HG02870 (cell line): ENCODE measurements at regions not wholly inside any gene's neighbourhood (a gene's known extent, or its start where the extent isn't known, plus 50 kb on each side); places are given as distances from the start of the nearest gene placed in this dataset.
"Not testable (repeated sequence)": the region's sequence is repeated elsewhere in the genome, so short reads cannot be mapped to it uniquely, and the experiment has no call there.

Experiments used
- ATAC-seq: cut with Tn5 transposase; IDR thresholded peaks from one replicate; pipeline ENCODE4 v1.9.1; 2021; ENCODE audit warnings: mild to moderate bottlenecking, moderate library complexity; ENCODE audit not compliant: unreplicated experiment

DNA sequence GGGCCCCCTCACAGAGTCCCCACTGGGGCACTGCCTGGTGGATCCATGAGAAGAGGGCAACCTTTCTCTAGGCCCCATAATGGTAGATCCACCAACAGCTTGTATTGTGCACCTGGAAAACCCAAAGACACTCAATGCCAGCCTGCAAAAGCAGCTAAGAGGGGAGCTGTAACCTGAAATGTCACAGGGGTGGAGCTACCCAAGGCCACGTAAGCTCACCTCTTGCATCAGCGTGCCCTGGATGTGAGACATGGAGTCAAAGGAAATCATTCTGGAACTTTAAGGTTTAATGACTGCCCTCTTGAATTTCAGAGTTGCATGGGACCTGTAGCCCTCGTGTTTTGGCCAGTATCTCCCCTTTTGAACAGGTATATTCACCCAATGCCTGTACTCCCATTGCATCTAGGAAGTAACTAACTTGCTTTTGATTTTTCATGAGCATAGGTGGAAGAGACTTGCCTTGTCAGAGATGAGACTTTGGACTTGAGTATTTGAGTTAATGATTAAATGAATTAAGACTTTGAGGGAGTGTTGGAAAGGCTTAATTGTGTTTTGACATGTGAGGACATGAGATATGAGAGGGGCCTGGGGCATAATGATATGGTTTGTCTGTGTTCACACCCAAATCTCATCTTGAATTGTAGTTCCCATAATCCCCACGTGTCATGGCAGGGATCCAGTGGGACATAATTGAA lies 900.9 kb upstream of the ROBO1 start:
- ATAC-seq, result no peak

- no peak for ATAC-seq
Observed at GRCh38 chr3:80668100-80668499, 900.3 kb upstream of the ROBO1 start.

GRCh38 chr3:80663426-80663825 lies 895.6 kb upstream of the ROBO1 start:
- no peak for ATAC-seq

- no peak for ATAC-seq
Observed at GRCh38 chr3:80655216-80655615, 887.4 kb upstream of the ROBO1 start.

DNA sequence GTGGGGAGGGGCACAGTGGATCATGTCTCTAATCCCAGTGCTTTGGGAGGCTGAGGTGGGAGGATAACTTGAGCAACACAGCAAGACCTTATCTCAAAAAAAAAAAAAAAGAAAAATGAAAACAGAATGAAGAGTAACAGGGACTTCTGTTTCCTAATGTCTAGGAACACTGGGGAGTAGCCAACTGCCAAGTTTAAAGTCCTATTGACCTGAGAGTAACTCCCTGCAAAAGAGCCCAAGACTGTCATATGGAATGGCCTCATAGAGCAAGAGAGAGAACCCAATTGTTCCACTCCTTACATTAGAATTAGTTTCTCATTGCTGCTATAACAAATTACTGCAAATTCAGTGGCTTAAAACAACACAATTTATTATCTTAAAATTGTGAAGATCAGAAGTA lies 881.4 kb upstream of the ROBO1 start:
- ATAC-seq, result no peak

DNA sequence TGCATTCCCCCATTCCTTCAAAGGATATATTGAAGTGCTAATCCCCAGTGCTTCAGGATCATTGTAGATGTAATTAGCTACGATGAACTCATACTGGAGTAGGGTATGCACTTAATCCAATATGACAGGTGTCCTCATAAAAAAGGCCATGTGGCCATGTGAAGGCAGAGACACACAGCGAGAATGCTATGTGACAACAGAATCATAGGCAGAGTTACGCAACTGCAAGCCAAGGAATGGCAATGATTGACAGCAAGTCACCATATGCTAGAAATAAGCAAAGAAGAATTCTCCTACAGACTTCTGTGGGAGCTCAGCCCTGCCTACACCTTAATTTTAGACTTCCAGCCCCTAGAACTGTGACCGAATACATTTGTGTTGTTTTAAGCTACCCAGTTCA lies 875.6 kb upstream of the ROBO1 start:
- no peak for ATAC-seq

- no peak for ATAC-seq
Observed at GRCh38 chr3:80618295-80619256, 850.8 kb upstream of the ROBO1 start.

GRCh38 chr3:80612366-80612765 lies 844.6 kb upstream of the ROBO1 start:
- no peak for ATAC-seq

DNA sequence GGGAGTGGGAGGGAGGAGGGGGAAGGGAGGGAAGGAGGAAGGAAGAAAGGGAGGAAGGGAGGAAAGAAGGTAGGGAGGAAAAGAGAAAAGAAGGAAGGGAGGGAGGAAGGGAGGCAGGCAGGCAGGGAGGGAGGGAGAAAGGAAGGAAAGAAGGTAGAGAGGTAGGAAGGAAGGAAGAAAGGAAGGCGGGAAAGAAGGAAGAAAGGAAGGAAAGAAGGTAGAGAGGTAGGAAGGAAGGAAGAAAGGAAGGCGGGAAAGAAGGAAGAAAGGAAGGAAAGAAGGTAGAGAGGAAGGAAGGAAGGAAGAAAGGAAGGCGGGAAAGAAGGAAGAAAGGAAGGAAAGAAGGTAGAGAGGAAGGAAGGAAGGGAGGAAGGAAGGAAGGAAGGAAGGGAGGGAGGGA lies 840.3 kb upstream of the ROBO1 start:
- ATAC-seq, result not testable (repeated sequence)

GRCh38 chr3:80606073-80606472 lies 838.3 kb upstream of the ROBO1 start:
- ATAC-seq, result no peak

DNA sequence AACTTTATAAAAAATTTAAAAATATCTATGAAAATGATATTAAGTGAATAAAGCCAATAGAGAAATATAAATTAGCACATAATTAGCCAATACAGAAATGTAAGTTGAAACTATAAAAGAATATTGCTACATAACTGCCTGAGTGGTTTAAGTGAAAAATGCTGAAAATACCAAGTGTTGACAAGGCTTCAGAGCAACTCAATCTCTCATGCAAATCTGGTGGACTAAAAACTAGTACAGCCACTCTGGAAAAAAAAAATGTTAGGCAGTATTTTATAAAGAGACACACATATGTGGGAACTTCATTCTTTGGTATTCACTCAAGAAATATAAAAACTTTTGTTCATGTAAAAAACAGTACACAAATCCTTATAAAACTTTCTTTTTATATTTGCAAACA lies 833.7 kb upstream of the ROBO1 start:
- no peak for ATAC-seq

DNA sequence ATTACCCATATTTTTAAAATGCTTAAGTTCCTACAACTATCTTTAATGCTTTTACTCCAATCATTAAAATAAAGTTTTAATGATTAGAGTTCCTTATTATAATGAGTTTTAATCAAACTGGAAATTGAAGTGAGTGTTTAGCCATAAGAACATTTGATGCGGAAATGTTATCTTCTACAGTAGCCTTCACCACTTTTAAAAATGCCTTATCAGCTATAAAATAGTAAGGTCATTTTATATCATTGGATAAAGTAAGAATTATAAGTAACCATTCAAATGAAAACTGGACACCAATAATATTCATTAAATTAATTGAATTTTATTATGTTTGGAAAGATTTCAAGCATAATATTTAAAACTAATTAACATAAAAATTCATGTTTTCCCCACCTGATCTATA lies 825.0 kb upstream of the ROBO1 start:
- ATAC-seq, result no peak

- ATAC-seq, result no peak
Observed at GRCh38 chr3:80586338-80586737, 818.5 kb upstream of the ROBO1 start.

DNA sequence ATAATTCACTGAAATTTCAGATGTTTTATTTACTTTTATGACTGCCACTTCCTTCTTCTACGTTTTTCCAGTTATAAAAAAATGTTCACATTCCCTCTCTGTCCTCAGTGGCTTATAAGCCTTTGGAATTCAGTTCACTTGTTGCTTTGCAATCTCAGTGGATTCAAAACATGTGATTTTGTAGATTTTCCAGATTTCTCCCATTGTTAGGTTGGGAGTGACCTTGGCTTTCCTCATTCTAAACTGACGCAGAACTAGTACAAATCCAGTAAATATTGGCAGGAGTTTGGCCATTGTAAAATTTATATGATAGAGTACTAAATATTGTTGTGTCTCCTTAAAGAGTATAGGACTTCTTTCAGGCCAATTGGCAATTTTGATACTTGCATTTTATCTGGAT lies 812.3 kb upstream of the ROBO1 start:
- no peak for ATAC-seq

GRCh38 chr3:80564391-80564790 lies 796.6 kb upstream of the ROBO1 start:
- ATAC-seq, result no peak

- no peak for ATAC-seq
Observed at GRCh38 chr3:80559701-80560100, 791.9 kb upstream of the ROBO1 start.

DNA sequence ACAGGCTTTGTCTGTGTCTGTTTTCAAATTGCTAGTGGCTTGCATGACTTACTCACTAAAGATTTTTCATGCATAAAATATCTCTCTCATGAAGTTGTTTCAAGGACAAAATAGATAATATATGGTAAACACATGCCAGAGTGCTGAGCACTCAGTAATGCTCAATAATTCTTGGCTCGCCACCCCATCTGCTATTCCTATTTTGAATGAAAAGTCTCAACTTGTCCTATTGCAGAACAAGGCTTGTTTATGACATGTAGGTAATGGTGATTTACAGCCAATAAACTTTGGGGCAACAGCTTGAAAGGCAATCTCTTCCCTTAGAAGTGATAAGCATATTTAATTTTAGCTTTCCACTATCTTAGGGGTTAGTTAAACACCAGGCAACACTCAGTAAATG lies 789.0 kb upstream of the ROBO1 start:
- ATAC-seq, result no peak

DNA sequence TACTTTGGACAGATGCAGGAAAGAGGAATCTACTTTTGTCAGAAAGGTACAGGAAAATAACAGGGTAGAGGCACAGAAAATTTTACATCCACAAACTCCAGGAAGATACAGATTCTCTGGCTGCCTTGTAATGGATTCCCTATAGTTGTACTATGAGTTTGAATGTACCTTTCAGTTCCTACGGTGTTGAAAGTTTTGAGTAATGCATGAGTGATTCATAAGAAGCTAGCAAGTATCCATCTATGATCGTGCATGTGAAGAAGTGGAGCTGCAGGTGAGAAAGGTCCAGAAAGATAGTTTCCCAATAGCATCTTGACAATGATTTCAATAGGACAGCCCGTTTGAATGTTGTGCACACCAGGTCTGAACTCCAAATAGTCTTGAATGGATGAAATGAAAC lies 786.5 kb upstream of the ROBO1 start:
- ATAC-seq, result no peak

DNA sequence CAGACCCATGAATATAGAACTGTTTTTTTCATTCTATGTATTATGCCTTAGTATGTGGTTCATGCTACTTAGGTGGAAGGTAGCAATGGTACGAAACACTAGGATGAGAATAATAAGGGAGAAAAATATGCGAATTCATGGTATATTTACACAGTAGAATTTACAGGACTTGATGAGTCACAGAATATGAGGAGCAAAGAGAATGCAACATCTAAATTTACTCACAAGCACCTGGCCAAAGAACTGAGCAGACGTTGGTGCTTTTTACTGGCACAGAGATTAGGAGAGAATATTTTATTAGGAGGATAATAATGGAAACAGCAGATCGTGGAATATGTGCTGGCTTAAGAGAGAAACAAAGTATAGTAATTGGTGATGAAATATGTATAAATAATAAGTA lies 785.4 kb upstream of the ROBO1 start:
- no peak for ATAC-seq

DNA sequence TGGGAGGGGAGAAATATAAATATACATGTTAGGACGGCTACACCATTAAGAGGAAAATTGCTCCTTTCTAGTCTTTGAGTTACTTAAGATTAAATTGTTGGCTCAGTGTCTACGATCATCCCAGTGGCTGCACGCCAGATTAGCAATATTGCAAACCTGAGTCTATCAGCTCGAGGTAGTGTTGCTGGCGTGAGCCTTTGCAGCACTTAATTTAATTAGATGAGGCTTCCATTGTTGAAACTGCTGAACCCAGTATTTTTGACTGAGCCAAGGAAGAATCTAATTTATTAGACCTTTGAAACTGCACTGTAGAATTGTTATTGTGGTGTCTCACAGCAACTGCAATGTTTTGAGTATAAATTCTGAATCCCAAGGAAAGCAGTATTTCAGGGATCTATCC lies 782.4 kb upstream of the ROBO1 start:
- ATAC-seq, result no peak

GRCh38 chr3:80549173-80549572 lies 781.4 kb upstream of the ROBO1 start:
- no peak for ATAC-seq

DNA sequence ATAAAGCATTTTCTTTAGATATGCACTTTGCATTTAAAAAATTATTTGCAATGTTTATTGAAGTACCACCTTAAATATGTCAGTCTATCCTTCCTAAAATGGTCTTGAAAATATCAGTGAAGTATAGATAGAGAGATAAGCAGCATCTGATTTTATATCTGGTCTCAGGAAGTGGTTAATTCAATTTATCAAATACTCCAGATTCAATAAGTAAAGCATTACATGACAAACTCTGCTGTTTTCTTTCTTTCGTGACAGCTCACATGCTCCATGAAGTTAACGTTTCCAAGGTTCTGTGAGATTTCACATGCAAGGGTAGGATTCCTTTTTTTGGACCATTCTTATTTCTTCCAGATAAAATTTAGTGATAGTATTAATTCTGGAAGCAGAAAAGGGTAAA lies 775.4 kb upstream of the ROBO1 start:
- no peak for ATAC-seq
